GM12891 (cell line): ENCODE measurements at regions not wholly inside any gene's neighbourhood (a gene's known extent, or its start where the extent isn't known, plus 50 kb on each side); places are given as distances from the start of the nearest gene placed in this dataset.

Experiments used
- POLR2A ChIP-seq: IDR thresholded peaks from 2 replicates; pipeline ENCODE4 v1.6.1; 2011; ENCODE audit warnings: low read depth, low read length, control low read depth
- POLR2AphosphoS5 ChIP-seq: IDR thresholded peaks from 2 replicates; pipeline ENCODE4 v1.6.1; 2011; ENCODE audit warnings: low read depth, low read length, control low read depth
- SPI1 ChIP-seq: IDR thresholded peaks from 2 replicates; pipeline ENCODE4 v1.6.1; 2011; ENCODE audit warnings: low read depth, low read length, control low read depth
- TAF1 ChIP-seq: IDR thresholded peaks from 2 replicates; pipeline ENCODE4 v1.6.1; 2011; ENCODE audit warnings: low read depth, low read length, control low read depth

- TF ChIP-seq TAF1 (no peak), POLR2AphosphoS5 (no peak), POLR2A (no peak), SPI1 (no peak)
Measured at GRCh38 chr18:75687626-75688025, 260.1 kb upstream of the SMIM21 start.
